T-helper 2 cell treated with Interferon-gamma antibody and Interleukin-4, amounts not matched to agents 5 μg/mL and 100 μg/mL, for 36 hours (primary cell): ENCODE measurements at regions not wholly inside any gene's neighbourhood (a gene's known extent, or its start where the extent isn't known, plus 50 kb on each side); places are given as distances from the start of the nearest gene placed in this dataset.

ENCODE experiments used
- DNase-seq: peaks from one replicate; pipeline ENCODE4 v3.0.0; 2021; ENCODE audit warnings: low spot score
- H3K27ac Mint-ChIP-seq: one replicate; pipeline ENCODE4 v1.8.0; 2021; ENCODE audit warnings: mild to moderate bottlenecking, mixed read lengths
- H3K27me3 Mint-ChIP-seq: one replicate; pipeline ENCODE4 v1.8.0; 2021; ENCODE audit warnings: low read depth, mixed read lengths
- H3K36me3 Mint-ChIP-seq: one replicate; pipeline ENCODE4 v1.8.0; 2021; ENCODE audit warnings: low read depth, mixed read lengths
- H3K4me1 Mint-ChIP-seq: one replicate; pipeline ENCODE4 v1.8.0; 2021; ENCODE audit warnings: low read depth, mixed read lengths
- H3K4me3 Mint-ChIP-seq: one replicate; pipeline ENCODE4 v1.8.0; 2022; ENCODE audit warnings: mild to moderate bottlenecking, moderate library complexity, mixed read lengths
- H3K9me3 Mint-ChIP-seq: one replicate; pipeline ENCODE4 v1.8.0; 2021; ENCODE audit warnings: mixed read lengths

DNA sequence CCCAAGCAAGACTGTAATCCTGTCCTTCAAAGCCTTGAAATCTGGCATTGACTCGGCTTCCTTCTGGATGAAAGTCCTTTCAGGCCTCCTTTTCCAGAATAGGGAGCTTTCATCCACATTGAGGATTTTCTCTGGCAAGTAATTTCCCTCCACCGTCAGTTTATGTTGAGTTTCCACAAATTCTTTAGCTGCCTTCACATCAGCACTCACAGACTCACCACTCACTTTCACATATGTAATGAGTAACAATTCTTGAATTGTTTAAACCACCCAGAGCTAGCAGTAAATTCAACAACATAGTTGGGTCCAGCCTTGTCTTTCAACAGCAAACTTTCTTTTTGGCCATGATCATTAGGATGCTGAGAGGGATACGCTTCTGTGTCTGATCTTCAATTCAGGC, 84.3 kb upstream of the PRDM11 start:
- Mint-ChIP-seq H3K4me3 (no peak overlapping the region), H3K36me3 (no peaks in the 10 kb centered on the region), H3K4me1 (no peaks in the 10 kb centered on the region), H3K27me3 (peaks cover 2% of the 10 kb centered on the region), H3K9me3 (no peaks in the 10 kb centered on the region), H3K27ac (no peak overlapping the region)
- no peak for DNase-seq

DNA sequence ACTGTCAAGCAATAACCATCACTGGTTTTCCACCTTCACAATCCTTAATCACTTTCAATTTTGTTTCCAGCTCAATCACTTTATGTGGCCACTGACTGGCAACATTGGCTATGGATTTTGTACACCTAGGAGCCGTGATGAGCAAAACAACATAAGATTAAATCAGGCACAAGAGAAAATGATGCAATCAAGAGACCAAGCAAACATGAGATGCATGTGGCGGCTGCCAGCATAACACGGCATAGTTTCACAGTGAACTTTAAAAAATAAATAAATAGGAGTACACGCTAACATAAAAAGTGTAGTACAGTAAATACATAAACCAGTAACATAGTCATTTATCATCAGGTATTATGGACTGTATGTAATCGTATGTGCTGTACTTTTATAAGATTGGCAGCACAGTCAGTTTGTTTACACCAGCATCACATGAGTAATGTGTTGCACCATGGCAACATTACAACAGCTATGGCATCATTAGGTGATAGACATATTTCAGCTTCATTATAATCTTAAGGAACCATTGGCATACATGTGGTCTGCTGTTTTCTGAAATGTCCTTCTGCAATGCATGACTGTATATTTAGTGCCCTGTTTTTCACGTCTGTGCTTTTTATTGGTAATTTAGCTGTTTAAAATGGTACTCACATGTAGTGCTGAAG, 83.3 kb upstream of the PRDM11 start:
- no peak overlapping the region for H3K4me3 Mint-ChIP-seq
- H3K27me3 Mint-ChIP-seq, result peaks cover 4% of the 10 kb centered on the region
- H3K27ac Mint-ChIP-seq, result no peak overlapping the region
- H3K4me1 Mint-ChIP-seq, result no peaks in the 10 kb centered on the region
- H3K36me3 Mint-ChIP-seq, result no peaks in the 10 kb centered on the region
- H3K9me3 Mint-ChIP-seq, result no peaks in the 10 kb centered on the region
- DNase-seq, result no peak

DNA sequence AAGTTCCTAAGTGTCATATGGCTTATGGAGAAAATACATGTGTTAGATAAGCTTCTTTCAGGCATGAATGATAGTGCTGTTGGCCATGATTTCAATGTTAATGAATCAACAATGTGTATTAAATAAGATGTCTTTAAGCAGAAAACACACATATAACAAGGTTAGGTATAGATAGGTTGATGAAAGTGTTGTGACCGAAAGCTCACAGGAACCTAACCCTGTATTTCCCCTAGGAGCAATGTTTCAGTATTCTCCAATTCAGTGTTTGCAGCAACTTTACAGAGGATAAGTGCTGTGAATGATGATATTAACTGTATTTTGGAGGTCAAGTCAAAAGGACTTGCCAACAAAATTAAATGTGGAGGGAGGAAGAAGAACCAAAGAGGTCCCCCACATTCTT, 82.8 kb upstream of the PRDM11 start:
- Mint-ChIP-seq H3K36me3 (no peaks in the 10 kb centered on the region), H3K4me1 (no peaks in the 10 kb centered on the region), H3K27ac (no peak overlapping the region), H3K27me3 (peaks cover 4% of the 10 kb centered on the region), H3K4me3 (no peak overlapping the region), H3K9me3 (no peaks in the 10 kb centered on the region)
- DNase-seq, result no peak

DNA sequence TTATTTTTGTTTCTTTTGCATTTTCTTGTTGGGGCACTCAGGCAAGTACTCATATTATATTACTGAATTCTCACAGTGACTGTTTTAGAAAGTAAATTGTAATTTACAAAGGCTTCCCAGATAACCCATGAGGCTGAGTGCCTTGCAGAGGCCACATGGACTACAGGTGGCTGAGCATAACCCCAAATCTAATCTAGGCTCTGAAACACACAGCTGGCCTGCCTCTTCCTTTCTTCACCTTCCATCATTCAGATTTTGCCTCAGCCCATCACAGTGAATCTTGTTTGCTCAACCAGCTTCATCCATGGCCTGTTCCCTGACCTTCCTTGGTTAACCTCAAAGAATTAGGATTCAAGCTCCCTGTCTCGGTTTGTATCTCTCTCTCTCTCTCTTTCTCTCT, 78.5 kb upstream of the PRDM11 start:
- Mint-ChIP-seq H3K9me3 (no peaks in the 10 kb centered on the region), H3K36me3 (no peaks in the 10 kb centered on the region), H3K27ac (no peak overlapping the region), H3K4me3 (no peak overlapping the region), H3K27me3 (peaks cover 10% of the 10 kb centered on the region), H3K4me1 (no peaks in the 10 kb centered on the region)
- DNase-seq, result no peak

DNA sequence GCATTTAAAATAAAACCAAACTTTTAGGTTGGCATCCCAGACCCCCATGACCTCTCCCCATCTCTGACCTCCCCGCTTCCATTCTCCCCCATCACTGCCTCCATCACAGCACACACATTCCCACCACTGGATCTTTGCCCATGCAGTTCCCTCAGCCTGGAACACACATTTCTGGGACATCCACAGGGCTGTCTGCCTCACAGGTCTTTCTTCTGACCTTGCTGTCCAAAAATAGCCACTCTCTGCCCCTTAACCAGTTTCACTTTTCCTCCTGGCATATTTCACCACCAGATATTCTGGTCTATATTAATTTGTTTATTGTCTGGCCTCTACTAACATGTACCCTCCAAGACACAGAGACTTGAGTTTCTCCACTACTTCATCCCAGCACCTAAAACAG, 75.2 kb upstream of the PRDM11 start:
- no peak overlapping the region for H3K27ac Mint-ChIP-seq
- no peak for DNase-seq
- H3K9me3 Mint-ChIP-seq, result no peaks in the 10 kb centered on the region
- H3K4me1 Mint-ChIP-seq, result peaks cover 3% of the 10 kb centered on the region
- H3K36me3 Mint-ChIP-seq, result no peaks in the 10 kb centered on the region
- H3K27me3 Mint-ChIP-seq, result peaks cover 8% of the 10 kb centered on the region
- H3K4me3 Mint-ChIP-seq, result no peak overlapping the region

DNA sequence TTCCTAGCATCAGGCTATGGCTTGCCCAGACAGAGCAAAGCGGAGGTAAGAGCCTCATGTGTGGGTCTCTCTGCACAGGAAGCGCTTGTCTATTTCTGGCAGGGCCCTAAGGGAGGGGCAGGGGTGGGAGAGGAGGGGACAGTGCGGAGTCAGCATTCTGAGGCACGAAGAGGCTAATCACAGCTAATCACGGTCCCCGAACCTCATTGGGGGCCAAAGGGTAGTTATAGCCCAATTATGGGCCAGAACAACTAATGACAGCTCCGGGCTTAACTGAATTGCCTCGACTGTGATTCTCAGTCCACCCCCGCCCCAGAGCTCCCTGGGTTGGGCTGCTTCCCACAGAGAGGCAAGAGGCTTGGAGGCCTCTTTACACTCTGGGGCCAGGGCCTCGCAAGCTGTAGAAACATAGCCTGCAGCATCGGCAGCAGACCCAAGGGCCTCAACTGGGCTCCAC, 72.7 kb upstream of the PRDM11 start:
- no peak for DNase-seq
- H3K4me3 Mint-ChIP-seq, result no peak overlapping the region
- H3K4me1 Mint-ChIP-seq, result peaks cover 3% of the 10 kb centered on the region
- no peaks in the 10 kb centered on the region for H3K36me3 Mint-ChIP-seq
- H3K27me3 Mint-ChIP-seq, result peaks cover 6% of the 10 kb centered on the region
- H3K9me3 Mint-ChIP-seq, result no peaks in the 10 kb centered on the region
- H3K27ac Mint-ChIP-seq, result no peak overlapping the region

DNA sequence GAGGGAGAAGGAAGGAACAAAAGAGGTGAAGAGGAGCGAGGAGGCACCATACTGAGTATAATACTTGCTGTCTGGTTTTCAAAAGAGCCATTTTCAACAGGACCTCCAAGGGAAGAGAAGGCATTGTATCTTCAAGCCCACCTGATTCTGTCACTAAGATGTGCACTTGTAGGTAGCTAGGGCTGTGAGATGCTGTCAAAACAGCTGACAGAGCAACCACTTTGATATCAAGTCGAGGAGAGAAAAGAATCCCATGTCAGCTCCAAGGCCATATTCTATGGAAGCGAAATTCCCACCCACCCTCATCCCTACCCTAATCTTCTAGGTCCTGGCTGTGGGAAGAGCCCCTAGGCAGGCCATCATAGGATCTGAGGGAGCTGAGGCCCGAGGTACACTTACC, 70.9 kb upstream of the PRDM11 start:
- Mint-ChIP-seq H3K27me3 (peaks cover 3% of the 10 kb centered on the region), H3K36me3 (peaks cover 3% of the 10 kb centered on the region), H3K27ac (no peak overlapping the region), H3K9me3 (no peaks in the 10 kb centered on the region), H3K4me3 (no peak overlapping the region), H3K4me1 (peaks cover 18% of the 10 kb centered on the region)
- no peak for DNase-seq

DNA sequence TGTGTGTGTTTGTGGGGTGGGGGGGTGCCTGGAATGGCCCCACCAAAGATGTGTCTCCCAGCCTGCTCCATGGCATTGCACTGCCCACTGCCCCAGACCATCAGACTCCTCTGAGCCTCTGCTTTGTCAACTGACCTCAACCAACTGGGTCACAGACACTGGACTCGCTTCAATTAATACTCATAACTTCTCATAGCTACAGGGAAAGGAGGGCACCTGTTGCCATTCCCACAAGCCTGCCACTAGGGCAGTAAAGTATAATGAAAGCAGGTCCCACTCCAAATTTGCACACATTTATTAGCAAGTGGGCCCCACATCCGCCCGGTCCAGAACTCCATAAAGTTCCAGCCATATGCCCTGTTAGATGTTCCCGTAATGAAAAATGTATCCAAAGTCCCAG, 70.5 kb upstream of the PRDM11 start:
- H3K27ac Mint-ChIP-seq, result no peak overlapping the region
- H3K4me3 Mint-ChIP-seq, result no peak overlapping the region
- no peak for DNase-seq
- H3K9me3 Mint-ChIP-seq, result peaks cover 4% of the 10 kb centered on the region
- peaks cover 19% of the 10 kb centered on the region for H3K4me1 Mint-ChIP-seq
- peaks cover 3% of the 10 kb centered on the region for H3K27me3 Mint-ChIP-seq
- peaks cover 4% of the 10 kb centered on the region for H3K36me3 Mint-ChIP-seq

DNA sequence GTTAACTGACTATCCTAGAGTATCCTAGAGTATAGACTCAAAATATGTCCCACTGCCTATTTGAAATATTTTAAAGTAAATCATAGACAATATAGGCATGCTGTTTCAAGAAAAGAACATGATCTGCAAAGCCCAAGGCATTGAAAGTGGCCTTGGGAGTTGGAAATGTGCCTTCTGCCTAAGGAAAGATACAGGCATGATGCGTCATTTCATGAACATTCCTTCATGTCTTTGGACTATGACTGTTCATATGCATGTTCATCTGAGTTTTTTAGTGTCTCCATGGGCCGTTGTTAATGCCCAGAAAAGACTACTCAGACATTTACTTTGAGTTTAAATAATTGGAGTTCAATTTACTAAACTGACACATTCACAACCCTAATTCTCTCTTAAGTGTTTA, 69.7 kb upstream of the PRDM11 start:
- Mint-ChIP-seq H3K4me1 (peaks cover 19% of the 10 kb centered on the region), H3K27me3 (no peaks in the 10 kb centered on the region), H3K4me3 (no peak overlapping the region), H3K36me3 (peaks cover 5% of the 10 kb centered on the region), H3K27ac (no peak overlapping the region), H3K9me3 (peaks cover 6% of the 10 kb centered on the region)
- DNase-seq, result no peak

DNA sequence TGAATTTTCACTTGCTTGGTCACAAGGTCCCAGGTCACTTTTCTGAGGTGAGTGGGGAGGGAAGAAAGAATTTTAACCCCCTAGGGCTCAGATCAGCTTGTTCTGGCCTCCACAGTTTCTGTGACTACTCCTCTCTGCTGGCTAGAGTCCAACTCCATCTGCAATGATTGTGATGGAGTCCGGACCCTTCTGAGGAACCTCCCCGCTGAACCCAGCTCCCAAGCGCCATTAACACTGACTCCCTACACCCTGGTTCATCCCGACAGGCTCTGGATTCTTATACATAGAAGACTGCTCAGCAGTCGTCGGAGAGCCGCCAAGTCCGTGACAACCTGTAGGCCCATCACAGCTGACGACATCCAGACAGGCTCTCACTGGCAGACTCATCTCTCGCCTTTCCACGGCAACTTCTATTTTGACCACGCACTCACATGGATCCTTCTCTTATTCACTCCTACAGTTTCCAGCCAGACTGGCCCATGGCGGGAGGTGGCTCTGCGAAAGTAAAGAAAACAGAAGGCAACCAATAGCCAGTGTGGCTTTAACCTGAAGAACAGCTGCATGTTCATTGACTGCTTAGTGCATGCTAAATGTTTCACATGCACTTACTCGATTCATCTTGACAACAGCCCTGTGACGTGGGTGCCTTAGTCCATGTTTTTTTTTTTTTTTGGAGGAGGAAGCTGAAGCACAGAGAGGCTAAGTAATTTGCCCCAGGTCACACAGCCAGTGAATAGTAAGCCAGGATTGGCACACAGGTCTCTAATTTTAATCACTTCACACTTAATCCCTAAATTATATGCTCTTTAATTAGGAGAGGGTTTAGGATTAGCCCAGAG, 68.0 kb upstream of the PRDM11 start:
- Mint-ChIP-seq H3K4me1 (peaks cover 16% of the 10 kb centered on the region), H3K27me3 (peaks cover 3% of the 10 kb centered on the region), H3K4me3 (no peak overlapping the region), H3K9me3 (peaks cover 6% of the 10 kb centered on the region), H3K27ac (peak overlapping the region; percentile 51), H3K36me3 (peaks cover 5% of the 10 kb centered on the region)
- no peak for DNase-seq

DNA sequence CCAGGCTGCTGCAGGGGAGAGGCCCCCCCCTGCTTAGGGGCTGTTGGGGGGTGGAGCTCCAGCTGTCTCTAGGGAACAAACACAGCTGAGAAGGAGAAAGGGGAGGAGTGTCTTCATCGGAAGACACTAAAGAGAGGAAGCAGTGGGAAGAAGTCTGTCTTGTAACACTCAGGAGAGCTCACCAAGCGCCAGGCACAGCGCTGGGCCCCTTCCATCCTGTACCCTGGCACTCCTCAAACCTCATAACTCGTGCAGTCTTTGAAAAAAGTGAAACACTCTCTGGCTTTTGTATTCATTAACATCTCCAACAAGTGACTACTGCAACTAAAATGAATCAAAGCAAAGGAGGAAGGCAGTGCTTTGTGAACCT, 67.4 kb upstream of the PRDM11 start:
- H3K27ac Mint-ChIP-seq, result peak overlapping the region; percentile 51
- peaks cover 3% of the 10 kb centered on the region for H3K27me3 Mint-ChIP-seq
- peaks cover 16% of the 10 kb centered on the region for H3K4me1 Mint-ChIP-seq
- H3K36me3 Mint-ChIP-seq, result peaks cover 5% of the 10 kb centered on the region
- peaks cover 6% of the 10 kb centered on the region for H3K9me3 Mint-ChIP-seq
- no peak overlapping the region for H3K4me3 Mint-ChIP-seq
- DNase-seq, result no peak

DNA sequence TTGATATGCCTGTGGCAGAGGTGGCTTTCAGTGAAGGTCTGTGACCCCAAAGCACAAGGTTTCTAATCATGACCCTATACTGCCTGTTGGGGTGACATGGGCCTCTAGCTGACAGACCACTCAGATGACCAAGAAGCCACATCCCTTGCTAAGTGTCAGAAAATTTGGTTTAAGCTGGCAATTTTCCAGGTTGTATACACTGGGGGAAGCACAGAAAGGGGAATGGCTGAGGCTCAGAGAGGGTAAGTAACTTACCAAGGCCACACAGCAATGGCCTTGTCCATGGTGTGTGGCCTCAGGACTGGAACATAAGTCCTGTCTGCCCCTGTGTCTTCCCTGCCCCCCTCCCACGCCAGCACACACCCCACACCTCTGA, 66.9 kb upstream of the PRDM11 start:
- peaks cover 5% of the 10 kb centered on the region for H3K36me3 Mint-ChIP-seq
- no peak for DNase-seq

DNA sequence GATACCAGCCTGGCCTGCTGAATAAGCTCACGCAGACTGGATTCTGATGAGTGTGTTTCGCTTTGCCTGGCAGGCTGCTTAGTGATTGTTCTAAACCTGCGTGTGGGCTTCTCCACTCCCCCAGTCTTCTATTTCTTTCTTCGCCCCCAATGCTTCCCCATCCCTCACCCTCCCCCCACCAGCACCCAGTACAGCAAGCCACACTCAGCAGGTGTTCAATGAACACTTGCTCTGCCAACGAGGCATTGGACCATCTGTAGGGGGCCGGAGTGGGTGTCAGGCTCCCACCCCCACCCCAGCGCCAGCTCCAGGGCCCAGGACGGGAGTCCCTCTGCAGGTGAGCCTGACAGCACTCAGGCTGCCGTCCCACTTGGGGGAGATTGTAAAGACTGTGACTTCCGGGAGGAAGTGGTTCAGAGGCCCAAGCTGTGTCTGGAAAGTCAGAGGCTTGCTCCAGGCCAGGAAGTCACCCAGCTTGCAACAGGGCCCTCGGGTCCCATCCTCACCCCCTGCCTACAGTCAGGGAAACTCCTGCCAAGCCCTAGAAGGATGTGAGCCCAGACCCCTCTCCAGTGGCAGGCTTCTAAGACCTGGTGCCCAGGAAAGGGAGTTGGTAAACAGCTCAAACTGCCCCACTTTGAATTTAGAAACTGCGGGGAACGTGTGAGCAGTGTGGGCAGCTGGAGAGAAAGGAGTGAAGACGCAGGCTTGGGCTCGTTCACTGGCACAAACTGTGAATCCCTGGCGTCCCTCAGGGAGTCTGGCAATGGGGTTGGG, 66.3 kb upstream of the PRDM11 start:
- Mint-ChIP-seq H3K4me1 (peaks cover 16% of the 10 kb centered on the region), H3K9me3 (peaks cover 6% of the 10 kb centered on the region), H3K27me3 (peaks cover 4% of the 10 kb centered on the region), H3K36me3 (peaks cover 5% of the 10 kb centered on the region), H3K4me3 (peak overlapping the region; percentile 27), H3K27ac (peak overlapping the region; percentile 83)
- peak; percentile 34 for DNase-seq

More for the DNA sequence above, 66.9 kb upstream of the PRDM11 start:
- Mint-ChIP-seq H3K27ac (no peak overlapping the region), H3K27me3 (peaks cover 3% of the 10 kb centered on the region), H3K4me1 (peaks cover 16% of the 10 kb centered on the region), H3K9me3 (peaks cover 6% of the 10 kb centered on the region), H3K4me3 (peak overlapping the region; percentile 27)
